ENCODE measurements at regions not wholly inside any gene's neighbourhood (a gene's known extent, or its start where the extent isn't known, plus 50 kb on each side); places are given as distances from the start of the nearest gene placed in this dataset.
"Not testable (repeated sequence)": the region's sequence is repeated elsewhere in the genome, so short reads cannot be mapped to it uniquely, and the experiment has no call there.

DNA sequence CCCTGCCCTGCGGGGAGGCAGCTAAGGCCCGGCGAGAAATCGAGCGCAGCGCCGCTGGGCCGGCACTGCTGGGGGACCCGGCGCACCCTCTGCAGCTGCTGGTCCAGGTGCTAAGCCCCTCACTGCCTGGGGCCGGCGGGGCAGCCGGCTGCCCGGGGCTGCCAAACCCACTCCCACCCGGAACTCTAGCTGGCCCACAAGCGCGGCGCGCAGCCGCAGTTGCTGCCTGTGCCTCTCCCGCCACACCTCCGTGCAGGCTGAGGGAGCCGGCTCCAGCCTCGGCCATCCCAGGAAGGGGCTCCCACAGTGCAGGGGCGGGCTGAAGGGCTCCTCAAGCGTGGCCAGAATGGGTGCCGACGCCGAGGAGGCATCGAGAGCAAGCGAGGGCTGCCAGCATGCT lies 249.9 kb downstream of the FGF9 start:
- not testable (repeated sequence) for DNase-seq

DNA sequence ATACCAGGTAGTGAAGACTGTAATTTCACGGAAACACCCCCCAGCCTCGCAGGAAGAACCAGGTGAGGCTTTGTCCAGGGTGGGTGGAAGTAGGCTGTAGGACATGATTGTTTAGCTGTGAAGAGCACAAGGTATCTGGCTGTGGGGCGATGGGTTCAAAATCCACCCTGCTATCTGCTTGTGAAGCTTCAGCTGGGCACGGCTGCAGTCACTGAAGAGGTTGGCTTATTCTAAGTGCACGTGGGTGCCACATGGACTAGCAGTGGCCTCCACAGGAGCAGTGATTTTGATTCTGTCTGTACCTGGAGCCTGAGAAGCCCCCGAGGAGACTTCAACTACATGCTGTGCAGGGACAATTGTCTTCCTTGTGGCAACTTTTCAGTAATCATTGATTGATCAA lies 254.1 kb downstream of the FGF9 start:
- no peak for DNase-seq

DNA sequence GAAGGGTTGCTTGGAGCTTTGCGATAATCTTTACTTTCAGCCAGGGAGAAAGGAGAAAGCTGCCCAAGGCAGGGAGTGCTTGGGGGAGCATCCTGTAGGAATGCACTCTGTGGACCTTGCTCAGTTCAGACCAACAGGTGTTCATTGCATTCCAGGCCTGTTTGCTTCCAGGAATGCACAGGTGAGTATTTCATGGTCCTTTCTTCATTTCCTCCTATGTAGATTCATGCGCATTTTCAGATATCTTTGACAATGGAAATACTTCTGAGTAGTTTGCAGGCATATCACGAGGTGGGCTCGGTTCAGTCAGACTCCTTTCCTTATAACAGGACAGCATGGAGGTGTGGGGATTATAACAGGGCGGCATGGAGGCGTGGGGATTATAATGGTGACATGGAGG lies 254.8 kb downstream of the FGF9 start:
- DNase-seq, result no peak

DNA sequence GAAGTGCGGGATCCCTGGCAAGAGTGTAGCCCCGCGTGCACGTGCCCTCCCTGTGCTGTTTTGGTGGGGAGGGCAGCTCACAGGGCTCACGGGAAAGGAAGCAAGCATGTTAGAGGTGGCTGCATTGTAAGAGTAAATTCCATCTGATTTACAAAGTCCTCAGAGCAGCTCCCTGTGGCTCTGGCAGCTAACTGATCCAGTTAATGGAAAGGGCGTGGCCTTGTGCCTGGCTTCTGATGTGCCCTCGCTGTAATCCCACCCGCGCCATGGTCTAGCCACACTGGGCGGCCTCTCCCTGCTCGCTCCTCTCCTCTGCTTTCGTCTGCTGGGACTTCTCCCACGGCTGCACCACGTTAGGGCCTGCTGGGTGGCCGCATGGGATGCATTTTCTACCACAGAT lies 258.5 kb downstream of the FGF9 start:
- no peak for DNase-seq

DNA sequence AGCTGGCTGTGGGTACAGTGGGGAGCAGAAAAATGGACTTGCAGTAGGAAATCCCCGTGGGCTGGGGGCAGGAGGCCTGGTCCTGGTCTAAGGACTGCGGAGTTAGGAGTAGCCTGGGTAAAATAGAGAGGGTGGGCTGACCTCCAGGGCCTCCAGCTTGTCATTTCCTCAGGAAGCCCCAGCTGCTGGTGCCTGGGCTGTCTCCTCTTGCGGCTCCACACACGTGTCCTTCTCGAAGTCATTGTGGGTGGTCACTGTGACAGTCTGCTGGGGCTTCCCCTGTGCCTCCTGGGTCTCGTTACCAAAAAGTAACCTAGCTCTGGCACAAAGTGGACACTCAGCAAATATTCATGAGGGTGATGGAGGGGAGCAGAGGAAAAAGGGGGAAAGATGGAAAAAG lies 259.7 kb downstream of the FGF9 start:
- DNase-seq, result no peak

DNA sequence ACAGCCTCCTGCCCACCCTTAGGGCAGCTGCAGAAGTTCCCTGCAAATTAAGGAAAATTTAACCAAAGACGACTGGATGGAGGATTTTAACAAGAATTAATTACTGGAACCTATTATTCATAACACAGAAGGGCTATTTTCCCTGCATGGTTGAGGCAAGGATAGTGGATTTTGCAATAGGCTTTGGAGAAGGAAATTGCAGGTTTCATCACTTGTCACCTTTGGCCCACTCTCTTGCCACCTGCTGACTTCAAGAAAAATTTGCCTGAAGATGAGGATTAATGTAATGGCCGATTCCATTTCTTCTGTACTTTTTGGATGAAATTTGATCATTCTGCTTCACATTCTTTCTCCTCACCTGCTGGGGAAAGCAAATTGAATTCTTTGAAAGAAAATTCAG lies 261.7 kb downstream of the FGF9 start:
- DNase-seq, result no peak

DNA sequence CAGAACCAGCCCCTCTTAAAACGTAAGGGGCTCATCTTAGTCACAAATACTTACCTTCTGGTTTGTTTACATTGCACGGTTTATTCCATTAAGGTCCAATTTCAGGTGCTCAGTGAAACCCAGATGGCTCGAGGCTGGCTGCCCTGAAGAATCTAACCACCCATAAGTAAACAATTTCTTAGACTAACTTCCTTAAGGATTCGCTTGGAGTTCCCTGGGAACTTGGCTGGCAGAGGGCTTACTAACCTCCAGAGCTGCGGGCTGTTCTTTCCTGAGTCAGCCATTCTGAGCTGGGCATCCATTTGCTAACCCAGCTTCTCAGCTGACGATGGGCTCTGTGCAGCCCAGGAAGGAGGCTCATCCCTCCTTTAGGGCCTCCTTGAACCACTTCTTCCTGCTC lies 262.1 kb downstream of the FGF9 start:
- no peak for DNase-seq

DNA sequence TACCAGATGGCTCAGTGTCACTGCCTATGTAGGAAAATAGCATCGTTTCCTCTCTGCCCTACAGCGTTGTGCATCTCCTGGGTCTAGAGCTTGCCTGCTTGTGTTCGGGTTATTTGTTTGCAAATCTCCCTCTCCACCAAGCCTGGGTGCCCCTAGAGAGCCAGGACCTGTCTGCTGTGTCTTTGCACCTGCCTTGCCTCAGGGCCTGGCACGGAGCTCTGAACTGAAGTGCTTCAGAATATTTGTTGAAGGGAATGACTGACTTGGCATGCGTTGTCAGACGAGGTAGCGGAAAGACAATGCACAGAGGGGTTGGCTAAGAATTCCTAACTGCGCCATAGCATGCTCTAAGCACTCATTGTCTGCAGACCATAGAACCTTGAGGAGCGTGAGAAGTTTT lies 263.4 kb downstream of the FGF9 start:
- DNase-seq, result no peak

DNA sequence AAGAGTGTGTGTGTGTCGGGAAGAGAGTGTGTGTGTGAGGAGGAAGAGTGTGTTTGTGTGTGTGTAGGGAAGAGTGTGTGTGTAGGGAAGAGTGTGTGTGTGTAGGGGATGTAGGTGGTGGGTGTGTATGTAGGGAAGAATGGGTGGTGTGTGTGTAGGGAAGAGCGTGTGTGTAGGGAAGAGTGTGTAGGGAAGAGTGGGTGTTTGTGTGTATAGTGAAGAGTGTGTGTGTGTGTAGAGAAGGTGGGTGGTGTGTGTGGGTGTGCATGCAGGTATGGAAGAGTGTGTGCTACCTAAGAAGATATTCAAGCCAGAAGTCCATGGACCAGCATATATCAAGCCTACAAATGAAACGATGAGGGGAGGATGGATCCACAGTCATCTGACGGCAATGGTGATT lies 265.8 kb downstream of the FGF9 start:
- no peak for DNase-seq

DNA sequence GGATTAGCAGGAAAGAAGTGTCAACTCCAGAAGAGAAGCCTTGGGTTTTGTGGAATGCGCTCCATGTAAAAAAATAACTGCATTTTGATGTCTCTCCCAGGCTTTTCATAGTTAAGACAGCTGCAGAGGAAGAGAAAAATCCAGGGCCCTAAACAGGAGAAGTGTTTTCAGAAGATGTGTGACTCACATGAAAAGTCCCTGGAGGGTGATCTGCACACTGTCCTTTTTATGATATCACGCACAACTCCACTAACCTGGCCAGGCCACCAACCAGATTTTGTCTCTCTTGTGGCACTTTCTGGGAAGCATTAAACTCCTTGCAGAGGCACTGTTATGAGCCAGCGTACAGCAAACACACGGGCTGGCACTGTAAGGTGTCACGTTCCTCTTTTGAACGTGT lies 267.3 kb downstream of the FGF9 start:
- DNase-seq, result no peak

DNA sequence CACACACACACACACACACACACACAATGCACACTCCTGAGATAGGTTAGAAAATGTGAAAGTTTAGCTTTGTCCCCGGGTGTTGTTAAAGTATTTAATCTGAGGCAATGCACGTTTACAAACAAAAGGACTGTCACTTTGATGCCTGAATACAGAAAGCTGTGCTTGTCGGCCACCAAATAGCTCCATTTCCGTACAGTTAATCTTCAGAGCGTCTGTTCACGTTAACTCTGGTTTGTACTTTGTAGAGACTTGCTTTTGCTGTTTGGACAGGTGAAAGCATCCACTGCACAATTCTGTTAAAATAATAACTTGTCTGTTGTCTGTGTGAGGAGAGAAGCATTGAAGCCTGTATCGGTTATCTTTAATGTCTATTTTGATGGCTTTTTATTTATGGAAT lies 267.8 kb downstream of the FGF9 start:
- no peak for DNase-seq

DNA sequence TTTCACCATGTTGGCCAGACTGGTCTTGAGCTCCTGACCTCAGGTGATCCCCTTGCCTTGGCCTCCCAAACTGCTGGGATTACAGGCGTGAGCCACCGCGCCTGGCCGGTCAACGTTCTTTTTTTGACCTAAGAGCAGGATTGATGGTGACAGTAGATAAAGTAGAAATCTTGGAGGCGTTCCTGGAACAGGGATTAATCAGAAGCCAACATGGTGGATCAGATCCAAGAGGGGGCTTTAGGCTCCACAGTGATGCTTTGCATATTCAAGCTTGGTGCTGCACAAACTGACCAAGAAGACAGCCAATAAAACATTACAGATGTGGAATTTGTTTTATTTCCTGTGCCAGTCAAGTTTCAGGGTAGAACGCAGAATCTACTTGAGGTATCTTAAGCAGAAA lies 271.2 kb downstream of the FGF9 start:
- DNase-seq, result no peak

DNA sequence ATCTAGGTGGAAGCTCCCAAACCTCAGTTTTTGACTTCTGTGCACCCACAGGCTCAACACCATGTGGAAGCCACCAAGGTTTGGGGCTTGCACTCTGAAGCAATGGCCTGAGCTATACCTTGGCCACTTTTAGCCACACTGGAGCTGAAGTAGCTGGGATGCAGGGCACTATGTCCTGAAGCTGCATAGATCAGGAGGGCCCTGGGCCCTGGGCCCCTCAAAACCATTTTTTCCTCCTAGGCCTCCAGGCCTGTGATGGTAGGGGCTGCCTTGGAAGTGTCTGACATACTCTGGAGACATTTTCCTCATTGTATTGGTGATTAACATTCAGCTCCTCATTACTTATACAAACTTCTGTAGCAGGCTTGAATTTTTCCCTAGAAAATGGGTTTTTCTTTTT lies 273.7 kb downstream of the FGF9 start:
- no peak for DNase-seq

DNA sequence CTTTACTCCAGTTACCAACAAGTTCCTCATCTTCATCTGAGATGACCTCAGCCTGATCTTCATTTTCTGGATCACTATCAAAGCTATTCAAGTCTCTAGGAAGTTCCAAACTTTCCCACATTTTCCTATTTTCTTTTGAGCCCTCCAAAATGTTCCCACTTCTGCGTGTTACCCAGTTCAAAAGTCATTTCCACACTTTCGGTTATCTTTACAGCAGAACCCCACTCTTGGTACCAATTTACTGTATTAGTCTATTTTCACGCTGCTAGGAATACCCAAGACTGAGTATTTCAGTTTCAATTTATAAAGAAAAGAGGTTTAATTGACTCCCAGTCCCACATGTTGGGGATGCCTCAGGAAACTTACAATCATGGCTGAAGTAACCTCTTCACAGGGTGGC lies 274.3 kb downstream of the FGF9 start:
- no peak for DNase-seq

DNA sequence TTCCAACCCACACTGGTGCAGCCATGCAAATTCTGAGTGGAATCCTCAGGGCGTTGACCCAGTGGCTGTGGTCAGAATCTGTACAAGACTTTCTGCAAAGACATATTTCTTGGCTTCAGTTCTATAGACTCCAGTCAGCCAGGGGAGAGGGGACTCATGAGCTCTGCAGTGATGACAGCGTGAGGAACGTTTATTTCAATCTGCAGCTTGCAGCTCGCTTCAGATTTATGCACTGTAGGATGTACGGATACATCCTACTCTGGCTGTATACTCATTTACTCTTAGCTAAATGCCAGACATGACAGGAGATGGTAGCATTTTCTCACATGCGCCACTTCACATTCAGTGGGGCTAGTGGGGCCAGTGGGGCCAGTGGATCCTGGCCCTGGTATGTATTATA lies 276.1 kb downstream of the FGF9 start:
- no peak for DNase-seq

DNA sequence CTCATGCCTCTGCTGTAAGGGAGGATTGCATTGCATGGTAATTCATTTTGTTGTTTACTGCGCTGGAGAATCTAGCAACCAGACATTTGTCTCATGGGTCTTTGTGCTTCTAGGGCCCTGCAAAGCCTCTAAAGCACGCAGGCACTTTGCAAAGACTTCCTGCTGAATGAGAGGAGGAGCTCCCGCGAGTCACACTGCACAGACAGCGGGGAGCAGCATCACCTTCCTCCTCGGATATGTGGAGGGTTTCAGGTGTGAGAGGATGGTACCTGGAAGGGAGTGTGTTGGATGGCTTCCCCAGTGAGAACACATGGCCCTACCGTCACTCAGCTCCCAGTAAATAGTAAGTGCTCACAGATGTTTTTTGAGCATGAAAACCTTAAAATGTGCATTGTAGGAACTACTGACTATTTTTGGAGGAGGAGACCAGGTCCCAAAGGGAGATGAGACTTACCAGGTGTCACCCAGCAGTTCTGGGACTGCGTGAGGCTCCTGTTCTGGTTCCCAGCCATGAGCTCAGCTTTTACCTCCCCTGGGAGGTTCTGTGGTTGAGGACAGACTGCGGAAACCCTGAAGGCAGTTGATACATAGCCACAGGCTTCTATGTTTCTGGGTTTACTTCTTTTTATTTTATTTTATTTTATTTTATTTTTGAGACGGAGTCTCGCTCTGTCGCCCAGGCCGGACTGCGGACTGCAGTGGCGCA lies 278.0 kb downstream of the FGF9 start:
- no peak for DNase-seq

DNA sequence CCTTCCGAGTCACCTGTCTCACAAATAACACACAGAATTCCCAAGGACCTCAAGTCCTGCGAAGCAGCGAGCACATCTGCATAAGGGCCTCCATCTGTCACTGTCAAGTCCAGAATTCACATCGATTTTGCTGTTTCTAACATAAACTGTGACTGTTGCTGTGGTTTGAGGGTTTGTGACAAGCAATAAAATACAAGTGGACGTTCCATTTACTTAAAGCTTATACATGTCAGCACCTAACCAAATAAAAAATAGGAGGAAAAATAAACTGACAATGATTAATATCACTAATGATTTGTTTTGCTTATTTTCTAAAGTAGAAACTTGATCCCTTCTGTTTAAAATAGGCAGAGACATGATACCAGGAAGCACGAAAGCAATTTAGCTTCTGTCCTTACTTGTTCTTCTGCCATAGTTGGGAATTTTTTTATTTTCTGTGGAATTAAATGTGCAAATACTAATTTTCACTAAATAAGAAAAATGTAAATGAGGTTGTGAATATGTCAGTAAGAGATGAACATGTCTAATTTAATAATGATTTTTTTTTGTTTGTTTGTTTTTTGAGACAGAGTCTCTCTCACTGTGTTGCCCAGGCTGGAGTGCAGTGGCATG lies 279.1 kb downstream of the FGF9 start:
- DNase-seq, result no peak

DNA sequence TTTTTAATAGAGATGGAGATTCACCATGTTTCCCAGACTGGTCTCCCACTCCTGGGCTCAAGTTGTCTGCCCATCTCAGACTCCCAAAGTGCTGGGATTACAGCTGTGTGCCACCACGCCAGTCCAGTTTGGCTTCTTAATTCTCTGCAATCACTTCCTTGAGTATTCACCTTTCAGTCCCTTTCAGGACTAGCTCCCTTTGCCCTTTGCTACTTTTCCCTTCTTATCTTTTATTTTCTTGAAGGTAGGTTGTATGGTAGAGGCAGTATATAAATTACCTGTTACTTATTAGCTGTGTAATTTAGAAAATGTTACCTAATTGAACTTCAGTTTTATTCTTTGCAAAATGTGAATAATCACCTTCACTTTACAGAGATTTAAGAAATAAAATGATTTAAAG lies 285.8 kb downstream of the FGF9 start:
- no peak for DNase-seq

DNA sequence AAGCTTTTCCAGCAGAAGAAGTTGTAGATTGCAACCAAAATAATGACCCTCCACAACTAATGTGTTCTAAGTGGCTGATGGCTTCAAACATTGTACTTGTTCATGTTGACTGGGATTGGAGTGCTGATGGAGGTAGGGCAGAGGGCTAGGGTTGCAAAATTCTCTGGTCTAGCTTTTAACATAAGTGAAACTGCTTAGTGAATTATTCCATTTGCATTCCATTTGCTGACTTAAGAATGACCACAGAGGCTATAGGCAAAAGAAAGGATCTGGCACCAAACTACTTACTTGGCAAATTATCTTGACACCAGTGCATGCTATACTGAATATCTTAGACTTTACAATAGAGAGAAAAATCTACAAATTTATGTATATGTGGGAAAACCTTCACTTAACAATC lies 287.0 kb downstream of the FGF9 start:
- no peak for DNase-seq

DNA sequence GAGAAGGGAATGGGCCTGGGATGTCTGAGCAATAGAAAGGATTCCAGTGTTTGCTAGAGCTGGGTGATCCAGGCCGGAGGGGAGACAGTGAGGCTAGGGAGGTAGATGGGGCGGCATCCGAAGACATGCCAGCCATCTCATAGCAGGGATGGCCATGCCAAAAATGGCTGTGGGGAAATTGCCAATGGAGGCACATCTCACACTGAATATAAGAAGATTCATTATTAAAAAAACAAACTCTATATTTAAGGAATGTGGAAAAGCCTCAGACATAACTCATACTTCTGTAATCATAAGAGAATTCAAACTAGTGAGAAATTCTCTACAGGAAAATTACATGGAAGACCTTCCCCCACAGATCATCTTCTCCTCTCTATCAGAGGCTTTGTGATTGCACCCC lies 289.2 kb downstream of the FGF9 start:
- no peak for DNase-seq

DNA sequence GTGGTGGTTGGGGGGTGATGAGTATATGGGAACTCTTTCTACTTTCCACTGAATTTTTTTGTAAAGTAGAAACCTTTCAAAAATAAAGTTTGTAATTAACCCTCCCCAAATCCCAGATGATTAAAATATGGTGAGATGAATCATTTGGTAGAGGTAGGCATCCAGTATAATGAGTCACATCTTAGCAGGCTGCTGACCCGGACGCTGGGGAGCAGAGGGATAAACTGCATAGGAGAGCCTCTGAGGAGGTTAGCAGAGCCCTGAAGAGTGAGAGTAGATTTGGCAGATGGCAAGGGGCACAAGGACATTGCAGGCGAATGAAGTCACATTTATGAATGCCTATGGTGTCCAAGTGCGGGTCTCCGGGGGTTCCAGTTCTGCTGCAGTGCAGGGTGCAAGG lies 293.8 kb downstream of the FGF9 start:
- no peak for DNase-seq

DNA sequence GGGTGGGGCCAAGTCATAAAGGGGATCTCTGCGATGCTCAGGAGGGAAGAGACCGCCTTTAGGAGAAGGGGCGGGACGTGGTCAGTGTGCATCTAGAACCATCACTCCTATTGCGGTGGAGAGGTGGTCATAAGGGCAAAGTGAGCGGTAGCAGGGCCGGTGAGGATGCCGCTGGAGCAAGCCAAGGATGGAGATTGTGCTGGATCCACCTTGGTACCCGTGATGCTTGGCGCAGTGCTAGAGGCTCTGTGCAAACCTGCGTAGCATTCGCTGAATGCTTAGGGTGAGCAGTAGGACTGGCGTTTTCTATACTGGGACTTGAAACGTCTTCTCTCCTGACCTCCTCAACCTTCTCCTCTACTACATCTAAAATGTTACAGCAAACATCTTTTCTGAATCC lies 294.2 kb downstream of the FGF9 start:
- no peak for DNase-seq

DNA sequence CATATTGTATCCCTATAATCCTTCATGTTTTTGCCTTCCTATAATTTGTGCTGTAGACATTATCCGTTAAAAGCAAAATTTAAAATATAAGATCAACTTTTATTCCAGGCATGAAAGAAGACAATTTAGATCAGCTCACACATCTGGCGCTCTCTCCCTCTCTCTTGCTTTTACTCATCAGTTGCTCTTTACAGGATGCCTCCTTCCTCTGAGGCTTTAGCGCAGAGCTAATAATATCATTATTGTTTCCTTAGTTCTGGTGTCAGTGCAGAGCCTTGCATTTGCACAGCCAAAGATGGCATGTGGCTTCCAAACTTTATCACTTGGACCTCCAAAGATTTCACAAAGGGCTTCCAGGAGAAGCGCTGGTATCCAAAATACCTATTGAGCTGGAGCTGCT lies 295.1 kb downstream of the FGF9 start:
- no peak for DNase-seq

DNA sequence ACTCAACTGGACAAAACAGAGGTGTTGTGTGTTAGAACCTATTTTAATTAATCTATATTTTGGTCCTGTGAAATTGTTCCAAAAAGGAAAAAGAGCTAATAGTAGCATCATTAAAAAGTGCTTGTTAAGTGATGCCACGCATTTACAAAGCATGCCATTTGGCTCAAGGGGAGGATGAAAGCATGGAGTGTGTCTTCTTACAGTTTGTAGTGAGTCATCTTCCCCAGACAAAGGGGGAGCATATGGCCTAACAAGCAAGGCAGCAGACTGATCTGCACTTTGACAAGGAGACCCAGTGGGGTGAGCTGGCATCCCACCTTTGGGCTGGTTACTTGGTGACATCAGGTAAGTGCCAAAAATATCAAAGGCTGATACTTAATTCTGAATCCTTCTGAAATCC lies 297.0 kb downstream of the FGF9 start:
- DNase-seq, result no peak

DNA sequence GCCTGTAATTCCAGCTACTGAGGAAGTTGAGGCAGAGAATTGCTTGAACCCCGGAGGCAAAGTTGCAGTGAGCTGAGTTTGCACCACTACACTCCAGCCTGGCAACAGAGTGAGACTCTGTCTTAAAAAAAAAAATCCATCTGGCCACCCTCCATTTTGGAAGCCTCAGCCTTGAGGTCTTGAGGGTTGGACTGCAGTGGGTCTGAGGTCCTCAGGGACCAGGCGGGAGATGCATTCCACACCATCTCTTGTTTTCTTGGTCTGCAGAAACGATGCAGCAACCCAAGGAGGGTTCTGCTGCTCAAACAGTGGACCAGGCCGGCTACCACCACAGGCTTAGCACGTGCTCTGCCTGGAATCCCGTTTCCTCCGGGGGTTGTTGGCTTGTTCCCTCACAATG lies 299.3 kb downstream of the FGF9 start:
- DNase-seq, result no peak
